HCT116 (cell line): ENCODE measurements at regions not wholly inside any gene's neighbourhood (a gene's known extent, or its start where the extent isn't known, plus 50 kb on each side); places are given as distances from the start of the nearest gene placed in this dataset.

Experiments used
- ATAC-seq: fragments of 200-7000 bp; cut with Tn5 transposase; 2 replicates; pipeline ENCODE4 v1.9.1; 2020; ENCODE audit warnings: mild to moderate bottlenecking, moderate library complexity
- BruUV-seq: library from RNA; stranded (reverse); fragments of 400-500 nt; replicated peaks from 2 replicates; lab custom pipeline; 2021; lab: Mats Ljungman, UMichigan
- CTCF ChIA-PET: fragments of 300-600 bp; sonication (Branson Sonifier 250); formaldehyde crosslinking; loops from one replicate; lab custom pipeline; 2021; ENCODE audit warnings: antibody characterized with exemption; lab: Charles Lee
- POLR2A ChIA-PET: fragments of 300-600, 350-600 bp; sonication (Branson Sonifier 250); formaldehyde crosslinking; loops from one replicate; lab custom pipeline; 2021; ENCODE audit warnings: antibody characterized with exemption; lab: Charles Lee
- RAD21 ChIA-PET, 2 experiments: fragments of 300-600 bp; sonication (Branson Sonifier 250); formaldehyde crosslinking; loops; one replicate each; lab custom pipeline; 2023; ENCODE audit warnings: low total read pairs in 2 of 2; ENCODE audit not compliant: uncharacterized antibody in 2 of 2, unreplicated experiment in 2 of 2, low non-redundant PET in 1 of 2; lab: Charles Lee
- DNase-seq: peaks from one replicate; pipeline ENCODE4 v3.0.0-alpha.2; 2010; ENCODE audit warnings: low read depth, low spot score
- H2AFZ ChIP-seq: fragments of 200-600 bp; shearing (Covaris generic), sonication (generic); 2 replicates; pipeline ENCODE4 v1.6.1; 2017; ENCODE audit warnings: low read depth, mixed run types, mixed read lengths, antibody characterized with exemption, low read length; ENCODE audit not compliant: poor library complexity, severe bottlenecking
- H3K27ac ChIP-seq: 2 replicates; pipeline ENCODE4 v1.5.1; 2012; ENCODE audit warnings: low read depth, low read length
- H3K27me3 ChIP-seq: fragments of 200-600 bp; sonication (generic); 2 replicates; pipeline ENCODE4 v1.6.1; 2016; ENCODE audit warnings: mixed run types, low read length, mixed read lengths; ENCODE audit not compliant: insufficient read depth
- H3K36me3 ChIP-seq, 2 experiments: fragments of 200-500 bp in 1 of 2; fragments of 200-600 bp in 1 of 2; sonication (Bioruptor generic) in 1 of 2; sonication (generic) in 1 of 2; 2 replicates each; pipeline versions ENCODE4 v1.5.1 to v1.6.1; 2014 to 2016; ENCODE audit warnings: low read length in 2 of 2, inconsistent platforms in 1 of 2, mixed read lengths in 1 of 2, mixed run types in 1 of 2; ENCODE audit not compliant: insufficient read depth in 2 of 2, control insufficient read depth in 1 of 2
- H3K4me1 ChIP-seq, 2 experiments: fragments of 200-600 bp in 1 of 2; sonication (generic) in 1 of 2; 2 replicates each; pipeline versions ENCODE4 v1.5.1 to v1.6.1; 2012 to 2017; ENCODE audit warnings: low read length in 2 of 2, inconsistent platforms in 1 of 2, mild to moderate bottlenecking in 1 of 2, mixed read lengths in 1 of 2, mixed run types in 1 of 2, moderate library complexity in 1 of 2; ENCODE audit not compliant: insufficient read depth in 2 of 2, control insufficient read depth in 1 of 2
- H3K4me2 ChIP-seq: fragments of 200-600 bp; sonication (generic); 2 replicates; pipeline ENCODE4 v1.6.1; 2017; ENCODE audit warnings: mixed run types, low read length, mixed read lengths
- H3K4me3 ChIP-seq, 2 experiments: fragments of 200-600 bp in 1 of 2; sonication (generic) in 1 of 2; replicated peaks in 1 of 2; 2 replicates each; pipeline ENCODE4 v1.5.1; 2011 to 2016; ENCODE audit warnings: low read length in 2 of 2, control low read depth in 1 of 2, low read depth in 1 of 2, mild to moderate bottlenecking in 1 of 2, mixed read lengths in 1 of 2, mixed run types in 1 of 2
- H3K79me2 ChIP-seq: fragments of 200-600 bp; sonication (generic); 2 replicates; pipeline ENCODE4 v1.6.1; 2017; ENCODE audit warnings: mild to moderate bottlenecking, mixed run types, low read length, moderate library complexity, mixed read lengths; ENCODE audit not compliant: insufficient read depth
- H3K9ac ChIP-seq: fragments of 200-600 bp; sonication (generic); 2 replicates; pipeline ENCODE4 v1.6.1; 2016; ENCODE audit warnings: low read length, mixed read lengths
- H3K9me2 ChIP-seq: fragments of 200-600 bp; sonication (generic), shearing (Covaris generic); 2 replicates; pipeline ENCODE4 v1.6.1; 2017; ENCODE audit warnings: mixed run types, mild to moderate bottlenecking, moderate library complexity; ENCODE audit not compliant: insufficient read depth
- H3K9me3 ChIP-seq, 2 experiments: fragments of 200-500 bp in 1 of 2; fragments of 200-600 bp in 1 of 2; sonication (Bioruptor generic) in 1 of 2; sonication (generic) in 1 of 2; 2 replicates each; pipeline ENCODE4 v1.6.1; 2014 to 2017; ENCODE audit warnings: low read length in 2 of 2, mixed read lengths in 2 of 2, inconsistent platforms in 1 of 2, low read depth in 1 of 2, mild to moderate bottlenecking in 1 of 2, mixed run types in 1 of 2, moderate library complexity in 1 of 2; ENCODE audit not compliant: control insufficient read depth in 1 of 2, insufficient read depth in 1 of 2
- H4K20me1 ChIP-seq: fragments of 200-600 bp; sonication (generic), shearing (Covaris generic); 2 replicates; pipeline ENCODE4 v1.6.1; 2017; ENCODE audit warnings: mixed run types, mild to moderate bottlenecking, moderate library complexity; ENCODE audit not compliant: insufficient read depth
- CBX3 ChIP-seq: IDR thresholded peaks from 2 replicates; pipeline ENCODE4 v1.6.1; 2012; ENCODE audit warnings: low read depth
- CTCF ChIP-seq, 3 experiments: fragments of 200-600 bp in 1 of 3; sonication (generic) in 1 of 3; IDR thresholded peaks in 2 of 3; conservative IDR thresholded peaks in 1 of 3; 2 replicates each; pipeline ENCODE4 v1.5.1; 2012 to 2017; ENCODE audit warnings: low read depth in 2 of 3, low read length in 2 of 3, antibody characterized with exemption in 1 of 3, borderline replicate concordance in 1 of 3, control low read depth in 1 of 3, mild to moderate bottlenecking in 1 of 3, mixed read lengths in 1 of 3, mixed run types in 1 of 3, moderate library complexity in 1 of 3; ENCODE audit not compliant: insufficient read depth in 1 of 3
- EGR1 ChIP-seq: IDR thresholded peaks from 2 replicates; pipeline ENCODE4 v1.6.1; 2012; ENCODE audit warnings: low read depth
- ELF1 ChIP-seq: IDR thresholded peaks from 2 replicates; pipeline ENCODE4 v1.6.1; 2012; ENCODE audit warnings: low read depth, borderline replicate concordance
- EZH2 ChIP-seq: fragments of 200-600 bp; sonication (generic); IDR thresholded peaks from 2 replicates; pipeline ENCODE4 v1.6.1; 2017; ENCODE audit warnings: antibody characterized with exemption, mixed run types
- EZH2phosphoT487 ChIP-seq: fragments of 200-600 bp; IDR thresholded peaks from 2 replicates; pipeline ENCODE4 v1.6.1; 2018; ENCODE audit warnings: antibody characterized with exemption, borderline replicate concordance
- FOSL1 ChIP-seq: IDR thresholded peaks from 2 replicates; pipeline ENCODE4 v1.6.1; 2012; ENCODE audit warnings: low read depth
- JUND ChIP-seq: IDR thresholded peaks from 2 replicates; pipeline ENCODE4 v1.6.1; 2012
- SIN3A ChIP-seq: IDR thresholded peaks from 2 replicates; pipeline ENCODE4 v1.6.1; 2012; ENCODE audit warnings: low read depth
- SP1 ChIP-seq: IDR thresholded peaks from 2 replicates; pipeline ENCODE4 v1.6.1; 2012; ENCODE audit warnings: low read depth
- TCF7L2 ChIP-seq: IDR thresholded peaks from 2 replicates; pipeline ENCODE4 v1.7.0; 2011; ENCODE audit warnings: borderline replicate concordance, inconsistent platforms; ENCODE audit not compliant: insufficient read depth, insufficient read length; ENCODE audit errors: extremely low read depth
- ZBTB33 ChIP-seq: IDR thresholded peaks from 2 replicates; pipeline ENCODE4 v1.6.1; 2011; ENCODE audit warnings: mild to moderate bottlenecking, low read length, moderate library complexity; ENCODE audit not compliant: insufficient replicate concordance; ENCODE audit errors: extremely low read depth
- ZNF274 ChIP-seq: fragments of 200-500 bp; sonication (Bioruptor generic); IDR thresholded peaks from 2 replicates; pipeline ENCODE4 v1.6.1; 2014; ENCODE audit warnings: mild to moderate bottlenecking, low read depth, low read length, inconsistent platforms
- intact Hi-C: fragments of 100-400 bp; cut with micrococcal nuclease; formaldehyde crosslinking; loops from 2 replicates; pipeline ENCODE4 v1.10.0; 2022

GRCh38 chr15:31452595-31453557 lies 126.2 kb downstream of the KLF13 start:
- no TSS peak for BruUV-seq
- CTCF ChIA-PET, result no interaction called here
- TF ChIP-seq EZH2phosphoT487 (no peak), FOSL1 (no peak), EZH2 (no peak), CTCF (IDR thresholded peaks at IDR 0.05 in 2 of 3, conservative IDR thresholded peaks at IDR 0.05 in 1 of 3; ENCODE audit: borderline replicate concordance in 1 of 3, insufficient read depth in 1 of 3, low read depth in 2 of 3, low read length in 2 of 3) (no peak), SP1 (no peak), JUND (no peak), ELF1 (no peak), EGR1 (no peak), ZNF274 (no peak), CBX3 (no peak), TCF7L2 (no peak), ZBTB33 (no peak), SIN3A (no peak)
- TF ChIP-seq, all 23 proteins: peak for 0
- H3K36me3 ChIP-seq, result no peaks in the 10 kb centered on the region
- intact Hi-C loops, result no loop called here
- no peak overlapping the region for H3K4me3 ChIP-seq
- H3K9me3 ChIP-seq, result no peaks in the 10 kb centered on the region
- ChIA-PET POLR2A (interaction anchor here (0.6 kb wide), 1 partner anchor 458 kb away, joined by 3 read pairs; no protein-coding TSS in a partner anchor), RAD21 (interaction anchor here in 1 of 2 experiments (0.6 kb wide), 1 partner anchor 252 kb away, joined by 3 read pairs; no protein-coding TSS in a partner anchor)
- H3K27ac ChIP-seq, result no peak overlapping the region
- H3K9me2 ChIP-seq, result no peaks in the 10 kb centered on the region
- no peaks in the 10 kb centered on the region for H3K79me2 ChIP-seq
- no peaks in the 10 kb centered on the region for H3K27me3 ChIP-seq
- no peak overlapping the region for H2AFZ ChIP-seq
- H4K20me1 ChIP-seq, result no peaks in the 10 kb centered on the region
- DNase-seq (no peak), ATAC-seq (no peak)
- no peak overlapping the region for H3K4me2 ChIP-seq
- no peaks in the 10 kb centered on the region for H3K4me1 ChIP-seq
- no peak overlapping the region for H3K9ac ChIP-seq
